ENCODE measurements at regions not wholly inside any gene's neighbourhood (a gene's known extent, or its start where the extent isn't known, plus 50 kb on each side); places are given as distances from the start of the nearest gene placed in this dataset.

- no peak overlapping the region for H3K4ac ChIP-seq (replicated peaks; ENCODE audit: insufficient read length, low read depth, low read length)
- H2BK5ac ChIP-seq (ENCODE audit: low read depth, low read length): no peak overlapping the region
- H3K56ac ChIP-seq (replicated peaks; ENCODE audit: insufficient read length, low read depth, low read length): no peak overlapping the region
- no peak overlapping the region for H3K18ac ChIP-seq (ENCODE audit: extremely low read depth, low read length)
- no peak overlapping the region for H4K8ac ChIP-seq (ENCODE audit: extremely low read depth, insufficient read depth, low read length)
- H3K79me2 ChIP-seq (ENCODE audit: control insufficient read depth in 1 of 2, insufficient read depth in 2 of 2, low read length in 2 of 2): no peaks in the 10 kb centered on the region
- no peak overlapping the region for H2AK5ac ChIP-seq (ENCODE audit: low read depth, low read length)
- WGBS, 2 experiments (ENCODE audit: extremely low coverage in 1 of 2, insufficient coverage in 1 of 2, insufficient read length in 1 of 2, insufficient replicate concordance in 2 of 2, low coverage in 1 of 2, low lambda C conversion rate in 2 of 2, missing lambda C conversion rate in 1 of 2): 88% methylated on average over 3 of the region's 3 CpGs; no CpG with 5 or more reads in 1 of the 2 experiments
- ChIA-PET CTCF (ENCODE audit: partially characterized antibody) (interaction anchor here (0.8 to 2.8 kb wide), 7 partner anchors 11 to 229 kb away, joined by 3 to 12 read pairs (median 4); no protein-coding TSS in a partner anchor), POLR2A (ENCODE audit: partially characterized antibody) (no interaction called here)
- no peak overlapping the region for H3K23ac ChIP-seq (ENCODE audit: insufficient read length)
- DNase-seq (ENCODE audit: low read depth in 1 of 2, low spot score in 2 of 2): no peak
- H3K9ac ChIP-seq (replicated peaks in 1 of 4; ENCODE audit: extremely low read depth in 1 of 4, low read depth in 3 of 4, low read length in 3 of 4): no peak overlapping the region
- no peak overlapping the region for H4K5ac ChIP-seq (ENCODE audit: insufficient read length, low read depth, low read length)
- H3K23me2 ChIP-seq (ENCODE audit: low read depth, low read length): no peaks in the 10 kb centered on the region
- H3K79me1 ChIP-seq (ENCODE audit: low read depth, low read length): no peaks in the 10 kb centered on the region
- no peak overlapping the region for H3K27ac ChIP-seq (ENCODE audit: low read depth, low read length)
- H2BK12ac ChIP-seq (ENCODE audit: low read depth, low read length): no peak overlapping the region
- H3K14ac ChIP-seq (ENCODE audit: insufficient read length): no peak overlapping the region
- H3K4me1 ChIP-seq (replicated peaks in 1 of 4; ENCODE audit: control insufficient read depth in 3 of 4, insufficient read depth in 4 of 4, low read length in 3 of 4): peaks cover 0 to 3% (median 0%) of the 10 kb centered on the region in 4 experiments; a peak in 1 of 7 replicates
- H2BK15ac ChIP-seq (ENCODE audit: low read length): no peak overlapping the region
- H2BK20ac ChIP-seq (ENCODE audit: low read length): no peak overlapping the region
- H2AFZ ChIP-seq (ENCODE audit: low read length): no peak overlapping the region
- H3K4me2 ChIP-seq (ENCODE audit: insufficient read depth in 1 of 2, low read depth in 2 of 2, low read length in 2 of 2): no peak overlapping the region
- no peak overlapping the region for H2BK120ac ChIP-seq (replicated peaks; ENCODE audit: low read depth, low read length)
- no peak overlapping the region for H3K4me3 ChIP-seq (ENCODE audit: extremely low read depth in 1 of 4, insufficient read depth in 2 of 4, low read depth in 3 of 4, low read length in 4 of 4)
- no peak for FAIRE-seq
- H4K91ac ChIP-seq (replicated peaks; ENCODE audit: insufficient read length, low read length): no peak overlapping the region
- H3K27me3 ChIP-seq (replicated peaks in 1 of 4; ENCODE audit: control insufficient read depth in 3 of 4, extremely low read depth in 1 of 4, insufficient read depth in 3 of 4, low read length in 3 of 4): no peaks in the 10 kb centered on the region
- no peaks in the 10 kb centered on the region for H3K36me3 ChIP-seq (ENCODE audit: control insufficient read depth in 2 of 4, insufficient read depth in 4 of 4, low read length in 3 of 4)
- H4K20me1 ChIP-seq (replicated peaks in 1 of 2; ENCODE audit: control insufficient read depth in 1 of 2, insufficient read depth in 2 of 2, low read length in 2 of 2): no peaks in the 10 kb centered on the region
- no peaks in the 10 kb centered on the region for H3K9me3 ChIP-seq (ENCODE audit: insufficient read depth in 2 of 2, low read depth in 1 of 2, low read length in 1 of 2)
- TF ChIP-seq MAFK (IDR thresholded peaks at IDR 0.05; ENCODE audit: low read depth, low read length) (no peak), USF2 (IDR thresholded peaks at IDR 0.05; ENCODE audit: low read length) (no peak), RBBP5 (IDR thresholded peaks at IDR 0.05; ENCODE audit: borderline replicate concordance, low read depth, low read length) (no peak), CBX5 (IDR thresholded peaks at IDR 0.05; ENCODE audit: low read depth, low read length) (no peak), KDM1A (IDR thresholded peaks at IDR 0.05; ENCODE audit: borderline replicate concordance, low read length) (no peak), GTF2F1 (IDR thresholded peaks at IDR 0.05; ENCODE audit: borderline replicate concordance, low read depth, low read length) (no peak), NANOG (IDR thresholded peaks at IDR 0.05; ENCODE audit: insufficient read depth, low read depth, low read length, poor library complexity, severe bottlenecking) (no peak)
These were observed 258.1 kb upstream of the ROPN1 start for GRCh38 chr3:124250053-124250452.
